WTC11 (cell line): ENCODE measurements at regions not wholly inside any gene's neighbourhood (a gene's known extent, or its start where the extent isn't known, plus 50 kb on each side); places are given as distances from the start of the nearest gene placed in this dataset.

ENCODE experiments used
- ATAC-seq: fragments of 200-7000 bp; cut with Tn5 transposase; 2 replicates; pipeline ENCODE4 v1.10.0; 2021; ENCODE audit warnings: mild to moderate bottlenecking, moderate library complexity
- CTCF ChIA-PET: fragments of 300-600 bp; sonication (Branson Sonifier 250); formaldehyde crosslinking; loops from one replicate; lab custom pipeline; 2021; ENCODE audit warnings: antibody characterized with exemption; lab: Charles Lee
- POLR2A ChIA-PET: fragments of 350-600 bp; sonication (Branson Sonifier 250); formaldehyde crosslinking; loops from one replicate; lab custom pipeline; 2021; ENCODE audit warnings: antibody characterized with exemption; lab: Charles Lee
- DNase-seq: peaks from one replicate; pipeline ENCODE4 v3.0.0; 2021; ENCODE audit warnings: low spot score
- H3K27ac Mint-ChIP-seq: 2 replicates; pipeline ENCODE4 v1.8.0; 2021; ENCODE audit warnings: mixed read lengths
- H3K27me3 Mint-ChIP-seq: 2 replicates; pipeline ENCODE4 v1.8.0; 2021; ENCODE audit warnings: low read depth, mild to moderate bottlenecking, moderate library complexity, mixed read lengths
- H3K36me3 Mint-ChIP-seq: 2 replicates; pipeline ENCODE4 v1.8.0; 2021; ENCODE audit warnings: mixed read lengths
- H3K4me1 Mint-ChIP-seq: 2 replicates; pipeline ENCODE4 v1.8.0; 2022; ENCODE audit warnings: mixed read lengths
- H3K4me3 Mint-ChIP-seq: 2 replicates; pipeline ENCODE4 v1.8.0; 2021; ENCODE audit warnings: mild to moderate bottlenecking, moderate library complexity, mixed read lengths
- H3K9me3 Mint-ChIP-seq: 2 replicates; pipeline ENCODE4 v1.8.0; 2021; ENCODE audit warnings: mixed read lengths
- ARID4B ChIP-seq: sonication (generic); formaldehyde crosslinking; IDR thresholded peaks from 2 replicates; pipeline ENCODE4 v1.8.0; 2023; ENCODE audit warnings: missing genetic modification reagents, mild to moderate bottlenecking, borderline replicate concordance
- ATF2 ChIP-seq: sonication (generic); formaldehyde crosslinking; IDR thresholded peaks from 2 replicates; pipeline ENCODE4 v1.8.1; 2022; ENCODE audit warnings: low read depth, missing genetic modification reagents, borderline replicate concordance
- CDX4 ChIP-seq: fragments of 250-450 bp; sonication (Bioruptor Pico); IDR thresholded peaks from 2 replicates; pipeline ENCODE4 v1.9.0; 2021; ENCODE audit warnings: moderate library complexity, mild to moderate bottlenecking, inconsistent platforms, borderline replicate concordance
- CREB1 ChIP-seq: sonication (generic); formaldehyde crosslinking; IDR thresholded peaks from 2 replicates; pipeline ENCODE4 v1.8.0; 2023; ENCODE audit warnings: mild to moderate bottlenecking, missing genetic modification reagents
- ELF4 ChIP-seq: sonication (generic); formaldehyde crosslinking; IDR thresholded peaks from 2 replicates; pipeline ENCODE4 v1.8.1; 2022; ENCODE audit warnings: low read depth, mild to moderate bottlenecking, moderate library complexity, missing genetic modification reagents
- FOXJ3 ChIP-seq: sonication (generic); formaldehyde crosslinking; IDR thresholded peaks from 2 replicates; pipeline ENCODE4 v1.9.0; 2021; ENCODE audit warnings: missing genetic modification reagents, mild to moderate bottlenecking, borderline replicate concordance
- FOXK1 ChIP-seq: sonication (generic); formaldehyde crosslinking; IDR thresholded peaks from 2 replicates; pipeline ENCODE4 v1.8.0; 2022; ENCODE audit warnings: mild to moderate bottlenecking, moderate library complexity, missing genetic modification reagents
- HMGXB4 ChIP-seq: sonication (generic); formaldehyde crosslinking; IDR thresholded peaks from 2 replicates; pipeline ENCODE4 v1.8.1; 2023; ENCODE audit warnings: mild to moderate bottlenecking, moderate library complexity, missing genetic modification reagents
- JAZF1 ChIP-seq: fragments of 250-450 bp; sonication (Bioruptor Pico); IDR thresholded peaks from 2 replicates; pipeline ENCODE4 v1.9.0; 2021; ENCODE audit warnings: moderate library complexity, mild to moderate bottlenecking, inconsistent platforms
- MAX ChIP-seq: sonication (generic); formaldehyde crosslinking; IDR thresholded peaks from 2 replicates; pipeline ENCODE4 v1.8.0; 2022; ENCODE audit warnings: mild to moderate bottlenecking, missing genetic modification reagents
- SP1 ChIP-seq: sonication (generic); formaldehyde crosslinking; conservative IDR thresholded peaks from 2 replicates; pipeline ENCODE4 v1.8.1; 2022; ENCODE audit warnings: missing genetic modification reagents
- TEAD4 ChIP-seq: sonication (generic); formaldehyde crosslinking; IDR thresholded peaks from 2 replicates; pipeline ENCODE4 v1.8.0; 2022; ENCODE audit warnings: mild to moderate bottlenecking, missing genetic modification reagents
- ZMAT4 ChIP-seq: fragments of 250-450 bp; sonication (Bioruptor Pico); IDR thresholded peaks from 2 replicates; pipeline ENCODE4 v1.9.0; 2021; ENCODE audit warnings: mild to moderate bottlenecking
- ZNF263 ChIP-seq: sonication (generic); formaldehyde crosslinking; IDR thresholded peaks from 2 replicates; pipeline ENCODE4 v1.8.1; 2022; ENCODE audit warnings: low read depth, mild to moderate bottlenecking, moderate library complexity, missing genetic modification reagents
- ZNF416 ChIP-seq: fragments of 250-450 bp; sonication (Bioruptor Pico); IDR thresholded peaks from 2 replicates; pipeline ENCODE4 v1.9.0; 2021; ENCODE audit warnings: mild to moderate bottlenecking, inconsistent platforms
- ZNF425 ChIP-seq: fragments of 250-450 bp; sonication (Bioruptor Pico); conservative IDR thresholded peaks from 2 replicates; pipeline ENCODE4 v1.9.0; 2021; ENCODE audit warnings: mild to moderate bottlenecking

- H3K4me3 Mint-ChIP-seq, result no peak overlapping the region
- ATAC-seq (peak; percentile 69), DNase-seq (no peak)
- H3K27ac Mint-ChIP-seq, result no peak overlapping the region
- H3K27me3 Mint-ChIP-seq, result no peaks in the 10 kb centered on the region
- TF ChIP-seq ZMAT4 (CRISPR knock-in tag) (no peak), MAX (CRISPR knock-in tag) (no peak), JAZF1 (CRISPR knock-in tag) (no peak), TEAD4 (CRISPR knock-in tag) (no peak), FOXJ3 (CRISPR knock-in tag) (no peak), CREB1 (no peak), HMGXB4 (CRISPR knock-in tag) (no peak), ELF4 (CRISPR knock-in tag) (no peak), SP1 (CRISPR knock-in tag) (no peak), ATF2 (CRISPR knock-in tag) (no peak), ARID4B (no peak), ZNF263 (no peak), ZNF416 (CRISPR knock-in tag) (no peak), FOXK1 (CRISPR knock-in tag) (no peak), ZNF425 (CRISPR knock-in tag) (no peak), CDX4 (no peak)
- H3K9me3 Mint-ChIP-seq, result peaks cover 12% of the 10 kb centered on the region
- H3K36me3 Mint-ChIP-seq, result no peaks in the 10 kb centered on the region
- ChIA-PET POLR2A (no interaction called here), CTCF (interaction anchor here (0.7 to 2.5 kb wide), 4 partner anchors 49 to 318 kb away, joined by 3 to 11 read pairs (median 4); partner anchors contain the start of gene RRBP1)
- H3K4me1 Mint-ChIP-seq, result peaks cover 42% of the 10 kb centered on the region
Observed at GRCh38 chr20:17823409-17824144, 123.8 kb downstream of the BANF2 start.
